Tibial nerve (tissue), 4 donors: ENCODE measurements at regions not wholly inside any gene's neighbourhood (a gene's known extent, or its start where the extent isn't known, plus 50 kb on each side); places are given as distances from the start of the nearest gene placed in this dataset.

Source experiments
- DNase-seq, 2 donors: peaks; one replicate each; pipeline ENCODE4 v3.0.0-alpha.2; 2019; ENCODE audit warnings: low spot score in 2 of 2
- H3K27ac ChIP-seq, 4 donors: fragments of 200-600 bp; sonication (generic) in 3 of 4; one replicate each; pipeline ENCODE4 v1.5.1; 2017 to 2019; ENCODE audit warnings: mild to moderate bottlenecking in 1 of 4
- H3K27me3 ChIP-seq, 2 donors: fragments of 200-600 bp; sonication (generic) in 1 of 2; one replicate each; pipeline versions ENCODE4 v1.5.1 to v1.6.0; 2017 to 2019
- H3K36me3 ChIP-seq, 3 donors: fragments of 200-600 bp; sonication (generic); one replicate each; pipeline ENCODE4 v1.5.1; 2018 to 2019
- H3K4me1 ChIP-seq, 4 donors: fragments of 200-600 bp; sonication (generic) in 3 of 4; one replicate each; pipeline ENCODE4 v1.5.1; 2017 to 2019
- H3K4me3 ChIP-seq, 4 donors: fragments of 200-600 bp; sonication (generic) in 3 of 4; one replicate each; pipeline ENCODE4 v1.5.1; 2017 to 2019; ENCODE audit warnings: mild to moderate bottlenecking in 1 of 4, moderate library complexity in 1 of 4
- H3K9me3 ChIP-seq, 4 donors: fragments of 200-600 bp; sonication (generic) in 3 of 4; one replicate each; pipeline ENCODE4 v1.5.1; 2017 to 2019
- CTCF ChIP-seq, 5 experiments: fragments of 200-600 bp in 3 of 5; fragments of 450-650 bp in 2 of 5; sonication (generic) in 3 of 5; IDR thresholded peaks; one replicate each; pipeline ENCODE4 v1.5.1; 2016 to 2019; ENCODE audit warnings: antibody characterized with exemption in 5 of 5, mild to moderate bottlenecking in 3 of 5, moderate library complexity in 2 of 5
- EP300 ChIP-seq, 2 donors: sonication (generic); formaldehyde crosslinking; IDR thresholded peaks; one replicate each; pipeline ENCODE4 v1.6.1; 2017; ENCODE audit warnings: antibody characterized with exemption in 2 of 2, mild to moderate bottlenecking in 1 of 2
- POLR2A ChIP-seq, 2 donors: fragments of 450-650 bp; IDR thresholded peaks; one replicate each; pipeline ENCODE4 v1.6.1; 2017; ENCODE audit warnings: antibody characterized with exemption in 2 of 2, mild to moderate bottlenecking in 2 of 2, moderate library complexity in 2 of 2
- WGBS, 2 donors: methylation state at CpG; one replicate each; pipeline ENCODE4 v1.1.5; 2018; 5-methylcytosine and 5-hydroxymethylcytosine counted together

GRCh38 chr6:41443616-41444525 lies 102.3 kb upstream of the FOXP4 start:
- peaks cover 4 to 46% (median 20%) of the 10 kb centered on the region in 4 donors for H3K4me1 ChIP-seq
- H3K9me3 ChIP-seq: no peaks in the 10 kb centered on the region
- H3K27me3 ChIP-seq: no peaks in the 10 kb centered on the region
- TF ChIP-seq POLR2A (IDR thresholded peaks at IDR 0.05) (no peak), EP300 (IDR thresholded peaks at IDR 0.05) (no peak)
- H3K36me3 ChIP-seq: no peaks in the 10 kb centered on the region
- no peak for DNase-seq
- 15 to 27% methylated on average over 14 to 15 of the region's 15 CpGs for WGBS, 2 donors
- H3K4me3 ChIP-seq: peak overlapping the region; percentile 14 to 36 (median 22)
- peak overlapping the region; percentile 53 to 95 (median 80) for H3K27ac ChIP-seq

- H3K27me3 ChIP-seq: no peaks in the 10 kb centered on the region
- no peak overlapping the region for H3K4me3 ChIP-seq
- TF ChIP-seq CTCF (IDR thresholded peaks at IDR 0.05) (no peak), EP300 (IDR thresholded peaks at IDR 0.05) (no peak), POLR2A (IDR thresholded peaks at IDR 0.05) (no peak)
- no peaks in the 10 kb centered on the region for H3K36me3 ChIP-seq
- H3K9me3 ChIP-seq: no peaks in the 10 kb centered on the region
- no peak for DNase-seq
- peak overlapping the region in 1 of 4 donors; percentile 87 for H3K27ac ChIP-seq
- peaks cover 4 to 47% (median 31%) of the 10 kb centered on the region in 4 donors for H3K4me1 ChIP-seq
- 47 to 48% methylated on average over 11 of the region's 11 CpGs for WGBS, 2 donors
Measured at GRCh38 chr6:41445261-41445660, 100.9 kb upstream of the FOXP4 start.

GRCh38 chr6:41446132-41446531 lies 100.0 kb upstream of the FOXP4 start:
- no peaks in the 10 kb centered on the region for H3K9me3 ChIP-seq

GRCh38 chr6:41446907-41447545 lies 99.2 kb upstream of the FOXP4 start:
- Histone ChIP-seq H3K27ac (no peak overlapping the region), H3K4me1 (peaks cover 4 to 64% (median 38%) of the 10 kb centered on the region in 4 donors), H3K27me3 (no peaks in the 10 kb centered on the region), H3K9me3 (no peaks in the 10 kb centered on the region), H3K4me3 (no peak overlapping the region), H3K36me3 (no peaks in the 10 kb centered on the region)
- TF ChIP-seq POLR2A (IDR thresholded peaks at IDR 0.05): no peak
- TF ChIP-seq CTCF (IDR thresholded peaks at IDR 0.05): no peak
- no peak for TF ChIP-seq EP300 (IDR thresholded peaks at IDR 0.05)
- 88 to 90% methylated on average over 8 of the region's 8 CpGs for WGBS, 2 donors
- DNase-seq: no peak

More at GRCh38 chr6:41446132-41446531, 100.0 kb upstream of the FOXP4 start:
- TF ChIP-seq EP300 (IDR thresholded peaks at IDR 0.05) (no peak), CTCF (IDR thresholded peaks at IDR 0.05) (no peak), POLR2A (IDR thresholded peaks at IDR 0.05) (no peak)
- Histone ChIP-seq H3K4me1 (peaks cover 4 to 56% (median 34%) of the 10 kb centered on the region in 4 donors), H3K4me3 (no peak overlapping the region), H3K36me3 (no peaks in the 10 kb centered on the region), H3K27me3 (no peaks in the 10 kb centered on the region), H3K27ac (no peak overlapping the region)
- no peak for DNase-seq
- 83 to 85% methylated on average over 4 of the region's 4 CpGs for WGBS, 2 donors

GRCh38 chr6:41448256-41448655 lies 97.9 kb upstream of the FOXP4 start:
- TF ChIP-seq EP300 (IDR thresholded peaks at IDR 0.05): no peak
- no peak for TF ChIP-seq CTCF (IDR thresholded peaks at IDR 0.05)
- TF ChIP-seq POLR2A (IDR thresholded peaks at IDR 0.05): no peak
- Histone ChIP-seq H3K27me3 (no peaks in the 10 kb centered on the region), H3K4me3 (no peak overlapping the region), H3K4me1 (peaks cover 0 to 55% (median 28%) of the 10 kb centered on the region in 4 donors), H3K36me3 (no peaks in the 10 kb centered on the region), H3K27ac (no peak overlapping the region), H3K9me3 (no peaks in the 10 kb centered on the region)
- no peak for DNase-seq
- 98 to 100% methylated on average over 1 of the region's 1 CpG for WGBS, 2 donors
